GM12875 (cell line): ENCODE measurements at regions not wholly inside any gene's neighbourhood (a gene's known extent, or its start where the extent isn't known, plus 50 kb on each side); places are given as distances from the start of the nearest gene placed in this dataset.

ENCODE experiments used
- H3K4me3 ChIP-seq: one replicate; pipeline ENCODE4 v1.5.1; 2011; ENCODE audit warnings: low read depth, low read length, control low read depth
- CTCF ChIP-seq: IDR thresholded peaks from 2 replicates; pipeline ENCODE4 v1.5.1; 2011; ENCODE audit warnings: low read depth, mild to moderate bottlenecking, control low read depth, inconsistent platforms, low read length, moderate library complexity, borderline replicate concordance; ENCODE audit not compliant: insufficient read depth

- TF ChIP-seq CTCF = no peak
- no peak overlapping the region for H3K4me3 ChIP-seq
Observed at GRCh38 chr9:38306899-38307298, 85.6 kb upstream of the ALDH1B1 start.

GRCh38 chr9:38305582-38305981, 86.9 kb upstream of the ALDH1B1 start:
- H3K4me3 ChIP-seq = no peak overlapping the region
- no peak for TF ChIP-seq CTCF

GRCh38 chr9:38301376-38302106, 91.0 kb upstream of the ALDH1B1 start:
- no peak for TF ChIP-seq CTCF
- no peak overlapping the region for H3K4me3 ChIP-seq

- H3K4me3 ChIP-seq = no peak overlapping the region
Observed at GRCh38 chr9:38299856-38300255, 92.6 kb upstream of the ALDH1B1 start.

GRCh38 chr9:38298904-38299303, 93.6 kb upstream of the ALDH1B1 start:
- H3K4me3 ChIP-seq = no peak overlapping the region
- no peak for TF ChIP-seq CTCF

More at GRCh38 chr9:38299856-38300255, 92.6 kb upstream of the ALDH1B1 start:
- TF ChIP-seq CTCF = no peak

- TF ChIP-seq CTCF = no peak
- no peak overlapping the region for H3K4me3 ChIP-seq
Observed at GRCh38 chr9:38298503-38298902, 94.0 kb upstream of the ALDH1B1 start.

GRCh38 chr9:38296807-38297206, 95.7 kb upstream of the ALDH1B1 start:
- TF ChIP-seq CTCF = no peak

More at GRCh38 chr9:38296807-38297206, 95.7 kb upstream of the ALDH1B1 start:
- H3K4me3 ChIP-seq = no peak overlapping the region
